K562 (cell line): ENCODE measurements at regions not wholly inside any gene's neighbourhood (a gene's known extent, or its start where the extent isn't known, plus 50 kb on each side); places are given as distances from the start of the nearest gene placed in this dataset.

Source experiments
- ARID2 ChIP-seq: fragments of 450-650 bp; IDR thresholded peaks from 2 replicates; pipeline ENCODE4 v1.6.1; 2017; ENCODE audit warnings: antibody characterized with exemption, mild to moderate bottlenecking
- ARID3B ChIP-seq: fragments of 250-450 bp; sonication (Bioruptor Pico); IDR thresholded peaks from 2 replicates; pipeline ENCODE4 v1.4.0; 2020; ENCODE audit warnings: borderline replicate concordance
- BRF2 ChIP-seq: IDR thresholded peaks from 3 replicates; pipeline ENCODE4 v1.6.1; 2011; ENCODE audit warnings: borderline replicate concordance, mild to moderate bottlenecking; ENCODE audit not compliant: insufficient read length, insufficient read depth
- CBX3 ChIP-seq, 2 experiments: IDR thresholded peaks; 1 replicate in 1 of 2; 2 replicates in 1 of 2; pipeline ENCODE4 v1.6.1; 2012; ENCODE audit warnings: inconsistent platforms in 2 of 2, low read length in 2 of 2, borderline replicate concordance in 1 of 2, control low read depth in 1 of 2
- CEBPB ChIP-seq: fragments of 450-650 bp; IDR thresholded peaks from 2 replicates; pipeline ENCODE4 v1.6.1; 2016; ENCODE audit warnings: missing genetic modification characterization, missing compliant biosample characterization
- CHAMP1 ChIP-seq: fragments of 450-650 bp; IDR thresholded peaks from 2 replicates; pipeline ENCODE4 v1.6.1; 2016; ENCODE audit warnings: mild to moderate bottlenecking
- CREB3L1 ChIP-seq: fragments of 450-650 bp; IDR thresholded peaks from 2 replicates; pipeline ENCODE4 v1.6.1; 2014; ENCODE audit warnings: low read depth, mild to moderate bottlenecking, moderate library complexity, borderline replicate concordance
- EP300 ChIP-seq: IDR thresholded peaks from 2 replicates; pipeline ENCODE4 v1.6.1; 2012; ENCODE audit warnings: low read length, improper control_type of control experiment
- GATA2 ChIP-seq: sonication (generic); formaldehyde crosslinking; IDR thresholded peaks from 2 replicates; pipeline ENCODE4 v1.4.0; 2020; ENCODE audit warnings: mild to moderate bottlenecking, missing genetic modification reagents
- LEF1 ChIP-seq: fragments of 450-650 bp; IDR thresholded peaks from 2 replicates; pipeline ENCODE4 v1.6.1; 2016; ENCODE audit warnings: mild to moderate bottlenecking
- MEF2D ChIP-seq: conservative IDR thresholded peaks from 2 replicates; pipeline ENCODE4 v1.6.1; 2016; ENCODE audit warnings: low read depth, missing genetic modification characterization, missing compliant biosample characterization
- MLLT1 ChIP-seq, 2 experiments: fragments of 450-650 bp; IDR thresholded peaks; 2 replicates each; pipeline ENCODE4 v1.6.1; 2016
- PRMT5 ChIP-seq: sonication (generic); formaldehyde crosslinking; IDR thresholded peaks from 2 replicates; pipeline ENCODE4 v1.5.0; 2020; ENCODE audit warnings: missing genetic modification reagents
- SAFB ChIP-seq: fragments of 200-400 bp; formaldehyde crosslinking; IDR thresholded peaks from 2 replicates; pipeline ENCODE4 v1.6.1; 2017; ENCODE audit warnings: low read depth, low read length, borderline replicate concordance
- SMAD2 ChIP-seq: fragments of 150-350 bp; IDR thresholded peaks from 2 replicates; pipeline ENCODE4 v1.6.1; 2014; ENCODE audit warnings: low read depth, mild to moderate bottlenecking, low read length
- XRCC4 ChIP-seq: IDR thresholded peaks from one replicate; pipeline ENCODE4 v1.6.1; 2011; ENCODE audit not compliant: insufficient read depth, insufficient read length; ENCODE audit errors: extremely low read depth
- ZNF277 ChIP-seq: fragments of 250-450 bp; sonication (Bioruptor Pico); IDR thresholded peaks from 2 replicates; pipeline ENCODE4 v1.8.0; 2022; ENCODE audit warnings: inconsistent platforms, mild to moderate bottlenecking, moderate library complexity, borderline replicate concordance
- ZNF324 ChIP-seq: fragments of 250-450 bp; sonication (Bioruptor Pico); IDR thresholded peaks from 2 replicates; pipeline ENCODE4 v1.4.0; 2020; ENCODE audit warnings: mild to moderate bottlenecking
- ZNF551 ChIP-seq: fragments of 250-450 bp; sonication (Bioruptor Pico); IDR thresholded peaks from 2 replicates; pipeline ENCODE4 v1.5.0; 2021; ENCODE audit warnings: mild to moderate bottlenecking, moderate library complexity
- ZNF717 ChIP-seq: fragments of 250-450 bp; sonication (Bioruptor Pico); IDR thresholded peaks from 2 replicates; pipeline ENCODE4 v1.5.0; 2021

GRCh38 chr1:147379889-147380288 lies 137.4 kb downstream of the CHD1L start (continued):
- no peak for TF ChIP-seq ARID3B (CRISPR knock-in tag)
- peak; percentile 73; the same call in 1 of the 2 replicates for TF ChIP-seq EP300
- no peak for TF ChIP-seq GATA2
- TF ChIP-seq ZNF717 (CRISPR knock-in tag) = no peak
- no peak for TF ChIP-seq PRMT5 (CRISPR knock-in tag)
- TF ChIP-seq MLLT1 (IDR thresholded peaks at IDR 0.05) = no peak
- TF ChIP-seq CEBPB = 0 out of 2 replicates have a peak, but pooled peaks have one; percentile 37
- TF ChIP-seq BRF2 = no peak
- TF ChIP-seq CHAMP1 = 0 out of 2 replicates have a peak, but pooled peaks have one; percentile 47
- no peak for TF ChIP-seq ZNF324
- no peak for TF ChIP-seq CBX3 (IDR thresholded peaks at IDR 0.05; ENCODE audit: borderline replicate concordance in 1 of 2, low read length in 2 of 2)
- no peak for TF ChIP-seq SMAD2
- no peak for TF ChIP-seq ZNF277 (CRISPR knock-in tag)
- no peak for TF ChIP-seq SAFB
- no peak for TF ChIP-seq CREB3L1
- peak; percentile 39; the same call in 1 of the 2 replicates for TF ChIP-seq LEF1
- no peak for TF ChIP-seq ARID2
- TF ChIP-seq ZNF551 (CRISPR knock-in tag) = no peak
- no peak for TF ChIP-seq XRCC4
- no peak for TF ChIP-seq MEF2D (tag)
